Thoracic aorta (tissue), 2 donors: ENCODE measurements at regions not wholly inside any gene's neighbourhood (a gene's known extent, or its start where the extent isn't known, plus 50 kb on each side); places are given as distances from the start of the nearest gene placed in this dataset.

Experiments
- ATAC-seq: fragments of 150-250 bp; one replicate; pipeline ENCODE4 v1.8.0; 2017; ENCODE audit warnings: low read depth; ENCODE audit not compliant: insufficient number of reproducible peaks, low FRiP score
- DNase-seq: peaks from one replicate; pipeline ENCODE4 v3.0.0-alpha.2; 2020; ENCODE audit warnings: low spot score
- H3K27ac ChIP-seq, 2 donors: fragments of 200-600 bp; sonication (generic); 1 replicate in 1 of 2; 2 replicates in 1 of 2; pipeline ENCODE4 v1.5.1; 2016; ENCODE audit warnings: mild to moderate bottlenecking in 2 of 2, moderate library complexity in 2 of 2
- H3K27me3 ChIP-seq: fragments of 200-600 bp; sonication (generic); replicated peaks from 2 replicates; pipeline ENCODE4 v1.6.0; 2016; ENCODE audit warnings: mild to moderate bottlenecking; ENCODE audit not compliant: insufficient read depth
- H3K36me3 ChIP-seq: fragments of 200-600 bp; sonication (generic); one replicate; pipeline ENCODE4 v1.5.1; 2016
- H3K4me1 ChIP-seq, 2 donors: fragments of 200-600 bp; sonication (generic); 1 replicate in 1 of 2; 2 replicates in 1 of 2; pipeline versions ENCODE4 v1.5.1 to v1.6.0; 2016; ENCODE audit warnings: low read depth in 2 of 2, mild to moderate bottlenecking in 1 of 2; ENCODE audit not compliant: control insufficient read depth in 1 of 2
- H3K4me3 ChIP-seq: fragments of 200-600 bp; sonication (generic); 2 replicates; pipeline ENCODE4 v1.5.1; 2016; ENCODE audit warnings: mild to moderate bottlenecking
- H3K9me3 ChIP-seq: fragments of 200-600 bp; sonication (generic); 2 replicates; pipeline ENCODE4 v1.5.1; 2016
- CTCF ChIP-seq: fragments of 200-600 bp; sonication (generic); IDR thresholded peaks from one replicate; pipeline ENCODE4 v1.5.1; 2019; ENCODE audit warnings: antibody characterized with exemption

- H3K4me3 ChIP-seq, result no peak overlapping the region
- no peaks in the 10 kb centered on the region for H3K9me3 ChIP-seq
- no peaks in the 10 kb centered on the region for H3K36me3 ChIP-seq
- no peak overlapping the region for H3K27ac ChIP-seq
- no peak for TF ChIP-seq CTCF
- H3K27me3 ChIP-seq, result no peaks in the 10 kb centered on the region
- DNase-seq, result no peak
- ATAC-seq, result no peak
- no peaks in the 10 kb centered on the region for H3K4me1 ChIP-seq
These were observed 75.3 kb downstream of the INHBB start for GRCh38 chr2:120421126-120421829.

GRCh38 chr2:120421830-120422175 is 75.9 kb downstream of the INHBB start:
- TF ChIP-seq CTCF, result no peak
- DNase-seq, result no peak
- no peaks in the 10 kb centered on the region for H3K9me3 ChIP-seq

GRCh38 chr2:120422465-120423160 is 76.7 kb downstream of the INHBB start:
- DNase-seq, result no peak
- no peak for TF ChIP-seq CTCF

More at GRCh38 chr2:120421830-120422175, 75.9 kb downstream of the INHBB start:
- Histone ChIP-seq H3K27me3 (no peaks in the 10 kb centered on the region), H3K4me1 (no peaks in the 10 kb centered on the region), H3K4me3 (no peak overlapping the region), H3K27ac (no peak overlapping the region), H3K36me3 (no peaks in the 10 kb centered on the region)
- no peak for ATAC-seq

GRCh38 chr2:120423167-120423943 is 77.4 kb downstream of the INHBB start:
- Histone ChIP-seq H3K27me3 (no peaks in the 10 kb centered on the region), H3K9me3 (no peaks in the 10 kb centered on the region), H3K27ac (no peak overlapping the region), H3K36me3 (no peaks in the 10 kb centered on the region), H3K4me3 (no peak overlapping the region), H3K4me1 (no peaks in the 10 kb centered on the region)
- ATAC-seq (no peak), DNase-seq (no peak)
- TF ChIP-seq CTCF, result no peak

More at GRCh38 chr2:120422465-120423160, 76.7 kb downstream of the INHBB start:
- H3K4me1 ChIP-seq, result no peaks in the 10 kb centered on the region
- no peaks in the 10 kb centered on the region for H3K9me3 ChIP-seq
- no peak overlapping the region for H3K4me3 ChIP-seq
- ATAC-seq, result no peak
- H3K36me3 ChIP-seq, result no peaks in the 10 kb centered on the region
- no peaks in the 10 kb centered on the region for H3K27me3 ChIP-seq
- no peak overlapping the region for H3K27ac ChIP-seq

- no peak for ATAC-seq
- Histone ChIP-seq H3K9me3 (no peaks in the 10 kb centered on the region), H3K36me3 (no peaks in the 10 kb centered on the region), H3K27ac (no peak overlapping the region), H3K4me3 (no peak overlapping the region), H3K4me1 (no peaks in the 10 kb centered on the region), H3K27me3 (no peaks in the 10 kb centered on the region)
- no peak for TF ChIP-seq CTCF
- no peak for DNase-seq
These were observed 78.4 kb downstream of the INHBB start for GRCh38 chr2:120424274-120424796.
